Ammon's horn (tissue), 1 donor: ENCODE measurements at regions not wholly inside any gene's neighbourhood (a gene's known extent, or its start where the extent isn't known, plus 50 kb on each side); places are given as distances from the start of the nearest gene placed in this dataset.

ENCODE experiments used
- DNase-seq: peaks from one replicate; pipeline ENCODE4 v3.0.0-alpha.2; 2016; ENCODE audit warnings: low spot score

GRCh38 chr21:17900281-17900989 lies 81.3 kb upstream of the C21orf91 start:
- no peak for DNase-seq

- DNase-seq, result no peak
These were observed 70.0 kb upstream of the C21orf91 start for GRCh38 chr21:17889171-17889570.

- no peak for DNase-seq
These were observed 50.0 kb upstream of the C21orf91 start for GRCh38 chr21:17869115-17869514.
